Loucy (cell line): ENCODE measurements at regions not wholly inside any gene's neighbourhood (a gene's known extent, or its start where the extent isn't known, plus 50 kb on each side); places are given as distances from the start of the nearest gene placed in this dataset.

ENCODE experiments used
- H2AFZ ChIP-seq: fragments of 200-600 bp; sonication (generic); 2 replicates; pipeline ENCODE4 v1.6.0; 2016; ENCODE audit warnings: antibody characterized with exemption, mild to moderate bottlenecking, low read length, moderate library complexity
- H3F3A ChIP-seq: fragments of 200-600 bp; 2 replicates; pipeline ENCODE4 v1.6.0; 2016; ENCODE audit warnings: antibody characterized with exemption, low read depth, mild to moderate bottlenecking
- H3K27me3 ChIP-seq: fragments of 200-600 bp; sonication (generic); 2 replicates; pipeline ENCODE4 v1.6.1; 2014; ENCODE audit warnings: low read length, mild to moderate bottlenecking; ENCODE audit not compliant: insufficient read depth, poor library complexity, severe bottlenecking
- H3K36me3 ChIP-seq: fragments of 200-600 bp; sonication (generic); 2 replicates; pipeline ENCODE4 v1.6.1; 2016; ENCODE audit warnings: low read length; ENCODE audit not compliant: insufficient read depth
- H3K4me1 ChIP-seq: fragments of 200-600 bp; sonication (generic); 2 replicates; pipeline ENCODE4 v1.5.1; 2014; ENCODE audit warnings: low read length, mild to moderate bottlenecking; ENCODE audit not compliant: insufficient read depth, poor library complexity, severe bottlenecking
- H3K4me2 ChIP-seq: fragments of 200-600 bp; sonication (generic); 2 replicates; pipeline ENCODE4 v1.6.0; 2014; ENCODE audit warnings: antibody characterized with exemption, low read length, low read depth, mild to moderate bottlenecking; ENCODE audit not compliant: poor library complexity, severe bottlenecking
- H3K4me3 ChIP-seq: fragments of 200-600 bp; sonication (generic); 2 replicates; pipeline ENCODE4 v1.5.1; 2014; ENCODE audit warnings: low read length, mild to moderate bottlenecking, mixed read lengths; ENCODE audit not compliant: poor library complexity, severe bottlenecking
- H3K79me2 ChIP-seq: fragments of 200-600 bp; sonication (generic); 2 replicates; pipeline ENCODE4 v1.6.1; 2014; ENCODE audit warnings: low read length; ENCODE audit not compliant: insufficient read depth
- H3K9ac ChIP-seq: fragments of 200-600 bp; sonication (generic); 2 replicates; pipeline ENCODE4 v1.6.0; 2014; ENCODE audit warnings: mild to moderate bottlenecking, low read depth, low read length, moderate library complexity; ENCODE audit not compliant: poor library complexity, severe bottlenecking
- H3K9me2 ChIP-seq: fragments of 200-600 bp; sonication (generic); replicated peaks from 2 replicates; pipeline ENCODE4 v1.6.1; 2016; ENCODE audit warnings: low read depth, low read length, mixed read lengths
- H3K9me3 ChIP-seq: fragments of 200-600 bp; sonication (generic); 2 replicates; pipeline ENCODE4 v1.6.1; 2014; ENCODE audit warnings: mild to moderate bottlenecking, antibody characterized with exemption, low read length, low read depth; ENCODE audit not compliant: insufficient read depth
- H4K20me1 ChIP-seq: fragments of 200-600 bp; sonication (generic); 2 replicates; pipeline ENCODE4 v1.6.0; 2014; ENCODE audit warnings: antibody characterized with exemption, low read length, mild to moderate bottlenecking; ENCODE audit not compliant: insufficient read depth, poor library complexity, severe bottlenecking
- EZH2phosphoT487 ChIP-seq: fragments of 200-600 bp; IDR thresholded peaks from 2 replicates; pipeline ENCODE4 v1.6.1; 2018; ENCODE audit warnings: antibody characterized with exemption, mild to moderate bottlenecking, moderate library complexity, borderline replicate concordance
- TF ChIP-seq, protein P1 (sequence below): fragments of 200-600 bp; sonication (generic); conservative IDR thresholded peaks from 2 replicates; pipeline ENCODE4 v1.5.1; 2014; ENCODE audit warnings: mild to moderate bottlenecking, antibody characterized with exemption, low read length

DNA sequence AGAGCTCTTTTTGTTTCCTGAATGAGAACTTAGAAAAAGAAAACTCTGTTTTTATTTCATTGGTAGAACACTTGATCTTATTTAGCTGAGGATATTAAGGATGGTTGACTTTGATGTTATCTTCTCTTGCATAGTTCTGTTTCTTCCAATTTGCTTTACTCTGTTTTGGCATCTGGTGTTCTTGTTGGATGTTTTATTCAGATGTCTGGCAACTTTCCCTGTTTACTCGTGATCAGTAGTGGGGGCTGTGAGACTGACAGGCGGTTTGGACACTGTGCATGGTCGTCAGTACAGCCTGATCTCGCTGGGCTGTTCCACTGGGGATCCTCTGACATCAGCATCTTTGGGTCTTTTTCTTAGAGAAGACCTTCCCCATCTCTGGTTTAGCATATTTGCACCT is 100.1 kb downstream of the TSN start:
- no peak overlapping the region for H3K9ac ChIP-seq
- H4K20me1 ChIP-seq, result no peaks in the 10 kb centered on the region
- H3K79me2 ChIP-seq, result no peaks in the 10 kb centered on the region
- H3K4me3 ChIP-seq, result no peak overlapping the region
- no peaks in the 10 kb centered on the region for H3K9me2 ChIP-seq
- TF ChIP-seq, protein P1, sequence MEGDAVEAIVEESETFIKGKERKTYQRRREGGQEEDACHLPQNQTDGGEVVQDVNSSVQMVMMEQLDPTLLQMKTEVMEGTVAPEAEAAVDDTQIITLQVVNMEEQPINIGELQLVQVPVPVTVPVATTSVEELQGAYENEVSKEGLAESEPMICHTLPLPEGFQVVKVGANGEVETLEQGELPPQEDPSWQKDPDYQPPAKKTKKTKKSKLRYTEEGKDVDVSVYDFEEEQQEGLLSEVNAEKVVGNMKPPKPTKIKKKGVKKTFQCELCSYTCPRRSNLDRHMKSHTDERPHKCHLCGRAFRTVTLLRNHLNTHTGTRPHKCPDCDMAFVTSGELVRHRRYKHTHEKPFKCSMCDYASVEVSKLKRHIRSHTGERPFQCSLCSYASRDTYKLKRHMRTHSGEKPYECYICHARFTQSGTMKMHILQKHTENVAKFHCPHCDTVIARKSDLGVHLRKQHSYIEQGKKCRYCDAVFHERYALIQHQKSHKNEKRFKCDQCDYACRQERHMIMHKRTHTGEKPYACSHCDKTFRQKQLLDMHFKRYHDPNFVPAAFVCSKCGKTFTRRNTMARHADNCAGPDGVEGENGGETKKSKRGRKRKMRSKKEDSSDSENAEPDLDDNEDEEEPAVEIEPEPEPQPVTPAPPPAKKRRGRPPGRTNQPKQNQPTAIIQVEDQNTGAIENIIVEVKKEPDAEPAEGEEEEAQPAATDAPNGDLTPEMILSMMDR, result no peak
- H3K4me2 ChIP-seq, result no peak overlapping the region
- no peak overlapping the region for H2AFZ ChIP-seq
- H3F3A ChIP-seq, result no peaks in the 10 kb centered on the region
- no peaks in the 10 kb centered on the region for H3K36me3 ChIP-seq
- no peaks in the 10 kb centered on the region for H3K27me3 ChIP-seq
- H3K4me1 ChIP-seq, result no peaks in the 10 kb centered on the region
- H3K9me3 ChIP-seq, result no peaks in the 10 kb centered on the region

- Histone ChIP-seq H3K9me2 (no peaks in the 10 kb centered on the region), H3K36me3 (no peaks in the 10 kb centered on the region), H2AFZ (no peak overlapping the region), H3K79me2 (no peaks in the 10 kb centered on the region), H3K4me2 (no peak overlapping the region), H3K4me3 (no peak overlapping the region), H4K20me1 (no peaks in the 10 kb centered on the region), H3K27me3 (no peaks in the 10 kb centered on the region), H3F3A (no peaks in the 10 kb centered on the region), H3K4me1 (no peaks in the 10 kb centered on the region), H3K9me3 (no peaks in the 10 kb centered on the region), H3K9ac (no peak overlapping the region)
- TF ChIP-seq, protein P1, result no peak
- no peak for TF ChIP-seq EZH2phosphoT487
These were observed 100.9 kb downstream of the TSN start for GRCh38 chr2:121856360-121856759.

- H3K9me2 ChIP-seq, result no peaks in the 10 kb centered on the region
- H4K20me1 ChIP-seq, result no peaks in the 10 kb centered on the region
- no peak overlapping the region for H3K4me2 ChIP-seq
- H3K79me2 ChIP-seq, result no peaks in the 10 kb centered on the region
- no peaks in the 10 kb centered on the region for H3K4me1 ChIP-seq
- no peaks in the 10 kb centered on the region for H3K9me3 ChIP-seq
- H2AFZ ChIP-seq, result no peak overlapping the region
- no peak overlapping the region for H3K9ac ChIP-seq
- no peak overlapping the region for H3K4me3 ChIP-seq
- no peaks in the 10 kb centered on the region for H3F3A ChIP-seq
- H3K27me3 ChIP-seq, result no peaks in the 10 kb centered on the region
- TF ChIP-seq, protein P1, result no peak
- no peak for TF ChIP-seq EZH2phosphoT487
- H3K36me3 ChIP-seq, result no peaks in the 10 kb centered on the region
These were observed 102.9 kb downstream of the TSN start for GRCh38 chr2:121858369-121858768.
